Bronchial epithelial cell (primary cell): ENCODE measurements at regions not wholly inside any gene's neighbourhood (a gene's known extent, or its start where the extent isn't known, plus 50 kb on each side); places are given as distances from the start of the nearest gene placed in this dataset.

Source experiments
- DNase-seq: peaks from one replicate; pipeline ENCODE4 v3.0.0-alpha.2; 2010; ENCODE audit warnings: low read depth
- FAIRE-seq: peaks from 2 replicates; lab custom pipeline; 2011; peaks lifted over from hg19 to GRCh38; lab: Jason Lieb, UNC
- H3K27me3 ChIP-seq: 2 replicates; pipeline ENCODE4 v1.5.1; 2011; ENCODE audit warnings: low read length; ENCODE audit not compliant: control insufficient read depth, insufficient read depth
- H3K36me3 ChIP-seq: 2 replicates; pipeline ENCODE4 v1.5.1; 2011; ENCODE audit warnings: low read length; ENCODE audit not compliant: control insufficient read depth, insufficient read depth
- H3K4me3 ChIP-seq: 2 replicates; pipeline ENCODE4 v1.5.1; 2011; ENCODE audit warnings: mild to moderate bottlenecking, low read depth, low read length, control low read depth
- TF ChIP-seq, protein P1 (sequence below): IDR thresholded peaks from 2 replicates; pipeline ENCODE4 v1.5.1; 2011; ENCODE audit warnings: mild to moderate bottlenecking, moderate library complexity, low read length, control low read depth, inconsistent platforms; ENCODE audit not compliant: insufficient read depth, severe bottlenecking

DNA sequence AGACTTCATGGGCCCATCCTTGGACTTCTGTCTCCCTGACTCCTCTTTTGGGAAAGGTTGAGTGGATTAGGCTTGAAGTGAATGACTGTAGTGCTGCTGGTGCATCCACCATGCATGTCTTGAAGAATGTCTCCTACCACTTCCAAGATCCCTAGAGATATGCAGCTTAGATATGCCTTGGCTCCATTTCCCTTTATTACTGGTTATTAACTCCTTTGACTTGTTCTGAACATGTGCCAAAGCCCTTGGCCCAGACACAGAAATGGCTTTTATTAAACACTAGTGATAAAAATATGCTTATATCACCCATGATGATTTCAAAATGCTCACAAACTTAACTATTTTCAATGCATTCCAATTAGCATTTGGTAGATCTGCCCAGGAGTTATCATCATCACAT is 90.0 kb upstream of the SLC14A2 start:
- Histone ChIP-seq H3K4me3 (no peak overlapping the region), H3K36me3 (no peaks in the 10 kb centered on the region), H3K27me3 (no peaks in the 10 kb centered on the region)
- DNase-seq (no peak), FAIRE-seq (no peak)
- TF ChIP-seq, protein P1, sequence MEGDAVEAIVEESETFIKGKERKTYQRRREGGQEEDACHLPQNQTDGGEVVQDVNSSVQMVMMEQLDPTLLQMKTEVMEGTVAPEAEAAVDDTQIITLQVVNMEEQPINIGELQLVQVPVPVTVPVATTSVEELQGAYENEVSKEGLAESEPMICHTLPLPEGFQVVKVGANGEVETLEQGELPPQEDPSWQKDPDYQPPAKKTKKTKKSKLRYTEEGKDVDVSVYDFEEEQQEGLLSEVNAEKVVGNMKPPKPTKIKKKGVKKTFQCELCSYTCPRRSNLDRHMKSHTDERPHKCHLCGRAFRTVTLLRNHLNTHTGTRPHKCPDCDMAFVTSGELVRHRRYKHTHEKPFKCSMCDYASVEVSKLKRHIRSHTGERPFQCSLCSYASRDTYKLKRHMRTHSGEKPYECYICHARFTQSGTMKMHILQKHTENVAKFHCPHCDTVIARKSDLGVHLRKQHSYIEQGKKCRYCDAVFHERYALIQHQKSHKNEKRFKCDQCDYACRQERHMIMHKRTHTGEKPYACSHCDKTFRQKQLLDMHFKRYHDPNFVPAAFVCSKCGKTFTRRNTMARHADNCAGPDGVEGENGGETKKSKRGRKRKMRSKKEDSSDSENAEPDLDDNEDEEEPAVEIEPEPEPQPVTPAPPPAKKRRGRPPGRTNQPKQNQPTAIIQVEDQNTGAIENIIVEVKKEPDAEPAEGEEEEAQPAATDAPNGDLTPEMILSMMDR, result no peak

DNA sequence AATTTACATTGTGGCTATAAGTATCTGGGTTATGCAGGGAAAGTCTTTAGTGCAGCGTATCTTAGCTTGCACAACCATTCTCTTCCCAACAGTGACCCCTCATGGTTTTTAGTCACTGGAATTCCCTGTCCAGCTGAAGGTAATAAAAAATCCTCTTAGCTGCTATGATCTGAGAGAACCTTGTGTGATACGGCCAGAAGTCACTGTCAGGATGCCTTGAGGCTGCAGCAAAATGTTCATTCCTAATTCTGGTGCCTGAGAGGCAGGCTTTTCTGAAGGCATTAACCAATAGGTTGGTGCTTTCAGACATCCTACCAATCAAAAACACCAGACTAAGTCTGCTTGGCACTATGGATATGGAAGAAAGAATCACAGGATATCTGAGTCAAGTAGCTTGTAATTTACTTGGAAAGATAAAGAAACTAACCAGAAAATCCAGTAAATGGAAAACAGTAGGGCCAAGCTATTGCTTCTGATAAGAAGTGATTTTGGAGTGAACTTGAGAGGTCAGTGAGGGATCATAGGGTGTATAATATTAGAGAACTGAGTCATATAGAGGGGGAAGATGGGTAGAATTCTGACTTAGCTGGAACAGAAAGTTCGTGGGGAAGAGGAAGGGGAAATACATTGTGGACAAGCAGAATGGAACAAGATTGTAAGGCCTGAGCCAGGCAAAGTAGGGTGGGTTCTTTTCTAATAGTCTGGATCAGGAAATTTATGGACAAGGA is 89.0 kb upstream of the SLC14A2 start:
- Histone ChIP-seq H3K4me3 (no peak overlapping the region), H3K36me3 (no peaks in the 10 kb centered on the region), H3K27me3 (no peaks in the 10 kb centered on the region)
- FAIRE-seq (no peak), DNase-seq (peak; percentile 6)
- TF ChIP-seq, protein P1, result no peak

DNA sequence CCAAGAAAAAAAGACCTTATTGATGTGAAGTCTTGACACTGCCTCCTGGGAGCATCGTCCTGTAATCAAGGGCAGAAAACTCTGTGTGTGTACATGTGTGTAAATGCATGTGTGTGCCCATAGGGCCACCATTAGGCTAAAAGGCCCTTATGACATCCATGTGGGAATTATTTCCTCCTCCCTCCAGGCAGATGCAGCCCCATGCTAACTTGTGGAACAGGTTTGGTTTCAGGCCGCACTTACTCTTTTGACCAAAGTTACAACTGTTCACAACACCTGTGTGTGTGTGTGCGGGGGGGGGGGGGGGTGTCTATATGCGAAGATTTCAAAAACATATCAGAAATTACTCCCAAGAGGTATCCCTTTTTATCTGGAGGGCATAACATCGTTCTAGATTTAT is 87.4 kb upstream of the SLC14A2 start:
- Histone ChIP-seq H3K27me3 (no peaks in the 10 kb centered on the region), H3K4me3 (no peak overlapping the region), H3K36me3 (no peaks in the 10 kb centered on the region)
- DNase-seq (peak; percentile 25), FAIRE-seq (no peak)
- TF ChIP-seq, protein P1, result no peak

DNA sequence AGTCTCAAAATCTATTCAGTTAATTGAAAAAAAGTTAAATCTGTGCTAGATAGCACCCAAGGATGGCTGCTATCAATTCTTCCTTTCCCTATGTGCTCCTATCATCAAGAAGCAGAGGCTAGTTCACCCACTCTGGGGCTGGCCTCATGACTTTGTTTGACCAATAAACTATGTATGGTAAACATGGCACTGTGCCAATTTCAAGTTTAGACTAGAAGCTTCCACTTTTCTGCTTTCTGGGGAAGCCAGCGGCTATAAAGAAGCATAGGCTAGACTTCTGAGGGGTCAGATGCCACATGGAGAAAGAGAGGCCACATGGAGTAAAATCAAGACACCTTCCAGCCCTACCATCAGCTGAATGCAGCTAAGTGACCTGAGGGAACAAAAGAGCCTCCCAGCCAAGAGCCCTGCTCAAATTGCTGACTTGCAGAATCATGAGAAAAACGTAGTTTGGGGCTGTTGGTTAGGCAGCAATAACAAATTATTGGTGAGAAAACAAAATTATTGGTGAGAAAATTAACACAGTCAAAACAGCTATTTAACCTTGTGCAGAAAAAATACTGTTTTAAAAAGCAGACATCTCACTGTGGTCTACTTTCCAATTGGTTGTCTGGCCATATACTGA is 86.5 kb upstream of the SLC14A2 start:
- DNase-seq (peak; percentile 10), FAIRE-seq (no peak)
- TF ChIP-seq, protein P1, result no peak
- H3K27me3 ChIP-seq, result no peaks in the 10 kb centered on the region
- H3K4me3 ChIP-seq, result no peak overlapping the region
- H3K36me3 ChIP-seq, result no peaks in the 10 kb centered on the region

DNA sequence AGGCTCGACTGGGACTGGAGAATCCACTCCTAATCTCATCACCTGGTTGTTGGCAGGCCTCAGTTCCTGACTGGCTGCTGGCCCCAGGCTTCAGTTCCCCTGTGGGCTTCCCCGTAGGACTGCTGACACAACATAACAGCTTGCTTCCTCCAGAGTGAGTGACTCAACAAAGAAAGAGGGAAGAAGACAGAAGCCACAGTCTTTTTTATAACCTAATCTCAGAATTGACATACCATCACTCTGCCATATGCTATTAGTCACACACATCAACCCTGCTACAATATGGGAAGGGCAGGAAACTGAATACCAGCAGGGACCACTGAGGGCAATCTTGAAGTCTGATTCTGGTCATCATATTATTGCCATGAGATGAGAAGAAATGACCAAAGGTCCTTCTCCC is 76.8 kb upstream of the SLC14A2 start:
- TF ChIP-seq, protein P1, result no peak
- FAIRE-seq, result no peak
- no peak for DNase-seq

More for the DNA sequence above, 76.8 kb upstream of the SLC14A2 start:
- H3K4me3 ChIP-seq, result no peak overlapping the region
- peaks cover 2% of the 10 kb centered on the region for H3K27me3 ChIP-seq
- no peaks in the 10 kb centered on the region for H3K36me3 ChIP-seq
